PC-3 (cell line): ENCODE measurements at regions not wholly inside any gene's neighbourhood (a gene's known extent, or its start where the extent isn't known, plus 50 kb on each side); places are given as distances from the start of the nearest gene placed in this dataset.
A peak's percentile ranks its signal among the peaks of the same experiment; 100 is the strongest.

Source experiments
- ATAC-seq: fragments of 200-7000 bp; cut with Tn5 transposase; 2 replicates; pipeline ENCODE4 v1.9.1; 2020; ENCODE audit warnings: mild to moderate bottlenecking, moderate library complexity
- BruUV-seq: library from RNA; stranded (reverse); fragments of 400-500 nt; replicated peaks from 2 replicates; lab custom pipeline; 2021; lab: Mats Ljungman, UMichigan
- CTCF ChIA-PET: fragments of 300-600 bp; sonication (Branson Sonifier 250); formaldehyde crosslinking; loops from one replicate; lab custom pipeline; 2022; ENCODE audit warnings: antibody characterized with exemption; lab: Charles Lee
- POLR2A ChIA-PET: fragments of 300-600 bp; sonication (Branson Sonifier 250); formaldehyde crosslinking; loops from one replicate; lab custom pipeline; 2022; ENCODE audit warnings: antibody characterized with exemption; ENCODE audit not compliant: unreplicated experiment; lab: Charles Lee
- DNase-seq: peaks from one replicate; pipeline ENCODE4 v3.0.0-alpha.2; 2015
- H2AFZ ChIP-seq: fragments of 300-600 bp; sonication (generic); 2 replicates; pipeline ENCODE4 v1.6.0; 2016; ENCODE audit warnings: antibody characterized with exemption, low read length
- H3F3A ChIP-seq: fragments of 300-600 bp; sonication (generic); one replicate; pipeline ENCODE4 v1.6.0; 2017; ENCODE audit warnings: antibody characterized with exemption, low read length, control low read depth, mild to moderate bottlenecking; ENCODE audit not compliant: unreplicated experiment
- H3K27ac ChIP-seq: fragments of 300-600 bp; sonication (generic); 2 replicates; pipeline ENCODE4 v1.5.1; 2016; ENCODE audit warnings: mild to moderate bottlenecking, low read length
- H3K27me3 ChIP-seq: fragments of 300-600 bp; sonication (generic); 2 replicates; pipeline ENCODE4 v1.6.1; 2016; ENCODE audit warnings: low read length, mixed read lengths
- H3K36me3 ChIP-seq: fragments of 300-600 bp; sonication (generic); 2 replicates; pipeline ENCODE4 v1.6.1; 2016; ENCODE audit warnings: low read depth, mixed run types, low read length, mixed read lengths
- H3K4me1 ChIP-seq: fragments of 300-600 bp; sonication (generic); 2 replicates; pipeline ENCODE4 v1.5.1; 2016; ENCODE audit warnings: low read length; ENCODE audit not compliant: insufficient read depth
- H3K4me2 ChIP-seq: fragments of 300-600 bp; sonication (generic); 2 replicates; pipeline ENCODE4 v1.6.0; 2016; ENCODE audit warnings: low read length
- H3K4me3 ChIP-seq: fragments of 300-600 bp; sonication (generic); 2 replicates; pipeline ENCODE4 v1.5.1; 2016; ENCODE audit warnings: mild to moderate bottlenecking, low read length, mixed read lengths
- H3K79me2 ChIP-seq: fragments of 300-600 bp; sonication (generic); 2 replicates; pipeline ENCODE4 v1.6.1; 2017; ENCODE audit warnings: low read length, mixed read lengths
- H3K9ac ChIP-seq: fragments of 300-600 bp; sonication (generic); 2 replicates; pipeline ENCODE4 v1.6.0; 2016; ENCODE audit warnings: mild to moderate bottlenecking, low read length
- H3K9me2 ChIP-seq: fragments of 300-600 bp; sonication (generic); replicated peaks from 2 replicates; pipeline ENCODE4 v1.6.1; 2016; ENCODE audit warnings: mixed run types, low read length, mixed read lengths
- H3K9me3 ChIP-seq: fragments of 300-600 bp; sonication (generic); 2 replicates; pipeline ENCODE4 v1.6.1; 2016; ENCODE audit warnings: low read length, mixed read lengths
- H4K20me1 ChIP-seq: fragments of 300-600 bp; sonication (generic); 2 replicates; pipeline ENCODE4 v1.6.1; 2016; ENCODE audit warnings: low read length, mixed read lengths
- EZH2 ChIP-seq: fragments of 300-600 bp; sonication (generic); IDR thresholded peaks from one replicate; pipeline ENCODE4 v1.6.1; 2017; ENCODE audit warnings: antibody characterized with exemption, mild to moderate bottlenecking, low read length; ENCODE audit not compliant: unreplicated experiment
- EZH2phosphoT487 ChIP-seq: fragments of 300-600 bp; sonication (generic); IDR thresholded peaks from 2 replicates; pipeline ENCODE4 v1.6.1; 2018; ENCODE audit warnings: mild to moderate bottlenecking, antibody characterized with exemption, low read length, borderline replicate concordance
- intact Hi-C: fragments of 100-400 bp; cut with micrococcal nuclease; formaldehyde crosslinking; loops from 2 replicates; pipeline ENCODE4 v1.9.0; 2023
- TF ChIP-seq, protein P1 (sequence below): fragments of 300-600 bp; sonication (generic); conservative IDR thresholded peaks from 2 replicates; pipeline ENCODE4 v1.5.1; 2017; ENCODE audit warnings: antibody characterized with exemption, low read depth, mild to moderate bottlenecking, low read length

GRCh38 chr5:124262991-124263571, 483.4 kb downstream of the ZNF608 start:
- H3K9ac ChIP-seq = no peak overlapping the region
- ATAC-seq = peak; percentile 55; the same call in 1 of the 2 replicates
- H3K9me3 ChIP-seq = no peaks in the 10 kb centered on the region
- BruUV-seq = no TSS peak
- no peaks in the 10 kb centered on the region for H3K79me2 ChIP-seq
- no peaks in the 10 kb centered on the region for H3K36me3 ChIP-seq
- no peak overlapping the region; the same call in 1 of the 2 replicates for H2AFZ ChIP-seq
- no peaks in the 10 kb centered on the region for H3K9me2 ChIP-seq
- H3K4me1 ChIP-seq = peaks cover 28% of the 10 kb centered on the region
- ChIA-PET CTCF (no interaction called here), POLR2A (no interaction called here)
- H3K27ac ChIP-seq = peak overlapping the region; percentile 75
- H4K20me1 ChIP-seq = no peaks in the 10 kb centered on the region
- peak overlapping the region; percentile 53 for H3K4me2 ChIP-seq
- no peaks in the 10 kb centered on the region for H3K27me3 ChIP-seq
- no peak overlapping the region for H3K4me3 ChIP-seq
- DNase-seq = peak; percentile 70
- H3F3A ChIP-seq = no peaks in the 10 kb centered on the region
- TF ChIP-seq EZH2phosphoT487 = no peak
- no peak for TF ChIP-seq EZH2
- TF ChIP-seq, protein P1, sequence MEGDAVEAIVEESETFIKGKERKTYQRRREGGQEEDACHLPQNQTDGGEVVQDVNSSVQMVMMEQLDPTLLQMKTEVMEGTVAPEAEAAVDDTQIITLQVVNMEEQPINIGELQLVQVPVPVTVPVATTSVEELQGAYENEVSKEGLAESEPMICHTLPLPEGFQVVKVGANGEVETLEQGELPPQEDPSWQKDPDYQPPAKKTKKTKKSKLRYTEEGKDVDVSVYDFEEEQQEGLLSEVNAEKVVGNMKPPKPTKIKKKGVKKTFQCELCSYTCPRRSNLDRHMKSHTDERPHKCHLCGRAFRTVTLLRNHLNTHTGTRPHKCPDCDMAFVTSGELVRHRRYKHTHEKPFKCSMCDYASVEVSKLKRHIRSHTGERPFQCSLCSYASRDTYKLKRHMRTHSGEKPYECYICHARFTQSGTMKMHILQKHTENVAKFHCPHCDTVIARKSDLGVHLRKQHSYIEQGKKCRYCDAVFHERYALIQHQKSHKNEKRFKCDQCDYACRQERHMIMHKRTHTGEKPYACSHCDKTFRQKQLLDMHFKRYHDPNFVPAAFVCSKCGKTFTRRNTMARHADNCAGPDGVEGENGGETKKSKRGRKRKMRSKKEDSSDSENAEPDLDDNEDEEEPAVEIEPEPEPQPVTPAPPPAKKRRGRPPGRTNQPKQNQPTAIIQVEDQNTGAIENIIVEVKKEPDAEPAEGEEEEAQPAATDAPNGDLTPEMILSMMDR = no peak
- intact Hi-C loops = no loop called here

DNA sequence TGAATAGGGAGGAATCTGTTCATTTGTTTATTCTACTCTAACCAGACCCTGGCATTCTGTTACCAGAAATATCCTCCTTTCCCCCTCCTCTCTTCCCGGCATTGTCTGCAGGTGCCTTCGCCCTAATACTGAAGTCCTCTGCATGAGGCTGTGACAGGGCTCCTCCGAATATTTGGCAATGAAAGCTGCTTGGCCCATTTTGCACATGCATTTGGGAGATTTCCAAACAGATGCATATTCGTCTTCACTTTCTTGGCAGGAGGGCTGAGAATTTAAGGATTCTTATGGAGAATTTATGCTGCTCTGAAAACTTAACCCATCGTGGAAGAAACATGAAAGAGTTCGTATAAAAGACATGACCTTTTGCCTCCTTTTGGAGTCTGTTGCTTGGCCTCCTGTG, 484.0 kb downstream of the ZNF608 start:
- no peaks in the 10 kb centered on the region for H3F3A ChIP-seq
- H3K36me3 ChIP-seq = no peaks in the 10 kb centered on the region
- POLR2A ChIA-PET = no interaction called here
- peak overlapping the region; percentile 11; the same call in 1 of the 2 replicates for H2AFZ ChIP-seq
- no peaks in the 10 kb centered on the region for H3K79me2 ChIP-seq
- H3K9me3 ChIP-seq = no peaks in the 10 kb centered on the region
- CTCF ChIA-PET = no interaction called here
- no peaks in the 10 kb centered on the region for H4K20me1 ChIP-seq
- no peak for ATAC-seq
- no peak overlapping the region for H3K9ac ChIP-seq
- intact Hi-C loops = no loop called here
- no TSS peak for BruUV-seq
- TF ChIP-seq EZH2 = no peak
- TF ChIP-seq EZH2phosphoT487 = no peak
- TF ChIP-seq, protein P1 = no peak
- H3K4me2 ChIP-seq = peak overlapping the region; percentile 53
- H3K4me1 ChIP-seq = peaks cover 28% of the 10 kb centered on the region
- no peaks in the 10 kb centered on the region for H3K27me3 ChIP-seq
- H3K27ac ChIP-seq = peak overlapping the region; percentile 75
- no peaks in the 10 kb centered on the region for H3K9me2 ChIP-seq
- no peak overlapping the region for H3K4me3 ChIP-seq
- no peak for DNase-seq

DNA sequence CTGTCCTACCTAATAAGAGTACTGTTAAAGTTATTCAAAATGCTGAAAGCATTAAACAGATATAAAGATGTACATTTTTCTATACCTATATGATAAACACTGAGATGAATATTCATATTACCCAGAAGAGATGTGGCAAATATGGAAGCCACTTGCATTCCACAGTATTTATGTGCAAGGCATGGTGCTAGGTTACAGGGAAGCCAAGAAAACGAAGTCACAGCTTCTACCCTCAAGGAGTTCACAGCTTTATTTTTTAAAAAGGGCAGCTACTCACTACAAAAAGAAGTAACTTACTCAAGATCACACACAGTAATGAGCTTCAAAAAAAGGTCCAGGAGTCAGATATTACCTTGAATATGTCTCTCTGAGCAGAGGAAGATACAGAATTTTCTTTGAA, 484.6 kb downstream of the ZNF608 start:
- ChIA-PET POLR2A (no interaction called here), CTCF (no interaction called here)
- Histone ChIP-seq H3K27ac (no peak overlapping the region), H3K36me3 (no peaks in the 10 kb centered on the region), H2AFZ (no peak overlapping the region), H3K4me2 (no peak overlapping the region), H3F3A (no peaks in the 10 kb centered on the region), H3K27me3 (no peaks in the 10 kb centered on the region), H4K20me1 (no peaks in the 10 kb centered on the region), H3K79me2 (no peaks in the 10 kb centered on the region), H3K9me3 (no peaks in the 10 kb centered on the region), H3K9ac (no peak overlapping the region), H3K9me2 (no peaks in the 10 kb centered on the region), H3K4me3 (no peak overlapping the region), H3K4me1 (peaks cover 28% of the 10 kb centered on the region)
- intact Hi-C loops = no loop called here
- no peak for ATAC-seq
- no TSS peak for BruUV-seq
- TF ChIP-seq, protein P1 = no peak
- DNase-seq = no peak
